ENCODE measurements at regions not wholly inside any gene's neighbourhood (a gene's known extent, or its start where the extent isn't known, plus 50 kb on each side); places are given as distances from the start of the nearest gene placed in this dataset.

DNA sequence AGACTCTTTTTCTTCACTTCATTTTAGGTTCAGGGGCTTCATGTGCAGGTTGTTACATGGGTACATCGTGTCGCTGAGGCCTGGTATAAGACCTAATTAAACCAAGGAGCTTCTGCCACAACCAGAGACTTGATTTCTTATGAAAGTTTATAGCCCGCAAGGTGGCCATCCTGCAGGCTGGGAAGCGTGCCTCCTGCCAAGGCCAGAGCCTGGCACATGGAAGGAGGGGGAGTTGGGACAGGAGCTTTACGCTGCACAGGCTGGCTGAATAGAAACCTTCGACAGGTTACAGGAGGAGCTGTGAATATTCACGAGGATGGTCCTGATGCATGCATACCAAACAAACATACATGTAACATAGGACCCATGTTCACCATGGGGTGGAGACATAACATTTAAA, 50.1 kb upstream of the SIMC1 start:
- Histone ChIP-seq H3K36me3 (replicated peaks; ENCODE audit: low read depth, low read length) (no peaks in the 10 kb centered on the region), H3K79me2 (ENCODE audit: low read length) (no peaks in the 10 kb centered on the region), H3K4me3 (ENCODE audit: low read length) (no peak overlapping the region), H2AFZ (ENCODE audit: low read depth, low read length) (no peak overlapping the region), H3K4me1 (ENCODE audit: low read length) (no peaks in the 10 kb centered on the region), H3K9ac (ENCODE audit: low read length) (no peak overlapping the region), H3K4me2 (ENCODE audit: low read length) (no peak overlapping the region), H3K27me3 (ENCODE audit: low read depth, low read length) (no peaks in the 10 kb centered on the region), H4K20me1 (ENCODE audit: insufficient read depth, low read length) (no peaks in the 10 kb centered on the region), H3K27ac (ENCODE audit: low read length) (no peak overlapping the region), H3K9me3 (ENCODE audit: insufficient read depth, low read length) (no peaks in the 10 kb centered on the region)
- TF ChIP-seq EZH2phosphoT487 (IDR thresholded peaks at IDR 0.05; ENCODE audit: low read depth) (no peak), CTCF (IDR thresholded peaks at IDR 0.05; ENCODE audit: low read depth, low read length) (no peak)

Measured in OCI-LY3 (cell line).